Body of pancreas (tissue), 4 donors: ENCODE measurements at regions not wholly inside any gene's neighbourhood (a gene's known extent, or its start where the extent isn't known, plus 50 kb on each side); places are given as distances from the start of the nearest gene placed in this dataset.

Experiments
- ATAC-seq: fragments of 150-250 bp; one replicate; pipeline ENCODE4 v1.9.1; 2016
- DNase-seq, 4 donors: peaks; one replicate each; pipeline ENCODE4 v3.0.0-alpha.2; 2019
- H3K27ac ChIP-seq, 4 donors: fragments of 200-600 bp; sonication (generic); 1 replicate in 3 of 4; 2 replicates in 1 of 4; pipeline versions ENCODE4 v1.5.1 to v1.6.1; 2016 to 2019; ENCODE audit warnings: mild to moderate bottlenecking in 1 of 4, mixed read lengths in 1 of 4, moderate library complexity in 1 of 4
- H3K27me3 ChIP-seq, 2 donors: fragments of 200-600 bp; sonication (generic); one replicate each; pipeline ENCODE4 v1.6.0; 2016; ENCODE audit warnings: mild to moderate bottlenecking in 1 of 2
- H3K36me3 ChIP-seq, 2 donors: fragments of 200-600 bp; sonication (generic); replicated peaks in 1 of 2; 2 replicates each; pipeline ENCODE4 v1.5.1; 2016; ENCODE audit warnings: low read depth in 2 of 2; ENCODE audit not compliant: insufficient read depth in 1 of 2
- H3K4me1 ChIP-seq: fragments of 200-600 bp; sonication (generic); one replicate; pipeline ENCODE4 v1.6.0; 2016
- H3K4me3 ChIP-seq, 2 donors: fragments of 200-600 bp; sonication (generic); 1 replicate in 1 of 2; 2 replicates in 1 of 2; pipeline ENCODE4 v1.5.1; 2016 to 2019
- H3K9me3 ChIP-seq, 3 donors: fragments of 200-600 bp; sonication (generic); 1 replicate in 2 of 3; 2 replicates in 1 of 3; pipeline ENCODE4 v1.5.1; 2016
- CTCF ChIP-seq, 7 experiments: fragments of 450-650 bp in 4 of 7; fragments of 200-600 bp in 3 of 7; sonication (generic) in 3 of 7; IDR thresholded peaks; one replicate each; pipeline ENCODE4 v1.5.1; 2016 to 2019; ENCODE audit warnings: antibody characterized with exemption in 7 of 7
- POLR2A ChIP-seq, 3 donors: fragments of 450-650 bp; IDR thresholded peaks; one replicate each; pipeline ENCODE4 v1.6.1; 2016; ENCODE audit warnings: antibody characterized with exemption in 3 of 3, mild to moderate bottlenecking in 2 of 3
- WGBS, 2 donors: methylation state at CpG; one replicate each; pipeline ENCODE4 v1.1.5; 2017; 5-methylcytosine and 5-hydroxymethylcytosine counted together
- intact Hi-C: fragments of 100-400 bp; cut with DNase I; formaldehyde crosslinking; loops from one replicate; pipeline ENCODE4 v1.15.1; 2023

DNA sequence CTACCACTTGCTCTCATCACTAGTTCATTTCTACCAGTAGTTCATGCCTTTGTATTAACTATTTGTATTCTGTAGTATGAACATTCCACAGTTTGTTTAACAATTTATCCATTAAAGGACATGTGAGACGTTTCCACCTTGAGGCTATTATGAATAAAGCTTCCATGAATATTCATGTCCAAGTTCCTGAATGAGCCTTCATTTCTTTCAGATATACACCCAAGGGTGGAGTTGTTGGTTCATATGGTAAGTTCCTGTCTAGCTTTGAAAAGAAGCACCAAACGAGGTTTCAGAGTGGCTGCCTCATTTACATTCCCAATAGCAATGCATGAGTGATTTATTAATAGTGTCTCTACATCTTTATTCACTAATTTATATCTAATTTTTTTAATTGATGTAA, 407.8 kb upstream of the C16orf82 start:
- no peaks in the 10 kb centered on the region for H3K27me3 ChIP-seq
- H3K36me3 ChIP-seq, result no peaks in the 10 kb centered on the region
- ATAC-seq (no peak), DNase-seq (no peak)
- TF ChIP-seq POLR2A (IDR thresholded peaks at IDR 0.05), result no peak
- TF ChIP-seq CTCF (IDR thresholded peaks at IDR 0.05), result no peak
- H3K4me3 ChIP-seq, result no peak overlapping the region
- H3K27ac ChIP-seq, result no peak overlapping the region
- WGBS, 2 donors, result 17 to 31% methylated on average over 2 of the region's 2 CpGs
- intact Hi-C loops, result no loop called here
- H3K9me3 ChIP-seq, result no peaks in the 10 kb centered on the region
- no peaks in the 10 kb centered on the region for H3K4me1 ChIP-seq

DNA sequence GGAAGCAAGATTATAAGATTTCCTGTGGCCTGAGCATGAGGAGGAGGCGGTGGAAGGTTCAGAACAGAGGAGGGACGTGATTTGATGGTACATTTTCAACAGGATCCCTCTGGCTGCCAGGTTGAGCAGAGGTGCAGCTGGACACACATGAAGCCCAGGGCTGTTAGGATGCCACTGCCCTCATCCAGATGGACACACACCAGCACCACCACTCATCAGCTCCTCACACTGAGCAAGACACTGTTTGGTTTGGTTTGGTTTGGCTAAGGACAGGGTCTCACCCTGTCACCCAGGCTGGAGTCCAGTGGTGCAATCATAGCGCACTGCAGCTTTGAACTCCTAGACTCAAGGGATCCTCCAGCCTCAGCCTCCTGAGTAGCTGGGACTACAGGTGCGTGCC, 402.6 kb upstream of the C16orf82 start:
- no peaks in the 10 kb centered on the region for H3K27me3 ChIP-seq
- H3K4me1 ChIP-seq, result no peaks in the 10 kb centered on the region
- DNase-seq (no peak), ATAC-seq (no peak)
- H3K4me3 ChIP-seq, result no peak overlapping the region
- no peaks in the 10 kb centered on the region for H3K9me3 ChIP-seq
- intact Hi-C loops, result no loop called here
- no peak for TF ChIP-seq POLR2A (IDR thresholded peaks at IDR 0.05)
- no peak for TF ChIP-seq CTCF (IDR thresholded peaks at IDR 0.05)
- 45 to 58% methylated on average over 2 to 4 of the region's 4 CpGs for WGBS, 2 donors
- H3K36me3 ChIP-seq, result no peaks in the 10 kb centered on the region
- no peak overlapping the region for H3K27ac ChIP-seq

DNA sequence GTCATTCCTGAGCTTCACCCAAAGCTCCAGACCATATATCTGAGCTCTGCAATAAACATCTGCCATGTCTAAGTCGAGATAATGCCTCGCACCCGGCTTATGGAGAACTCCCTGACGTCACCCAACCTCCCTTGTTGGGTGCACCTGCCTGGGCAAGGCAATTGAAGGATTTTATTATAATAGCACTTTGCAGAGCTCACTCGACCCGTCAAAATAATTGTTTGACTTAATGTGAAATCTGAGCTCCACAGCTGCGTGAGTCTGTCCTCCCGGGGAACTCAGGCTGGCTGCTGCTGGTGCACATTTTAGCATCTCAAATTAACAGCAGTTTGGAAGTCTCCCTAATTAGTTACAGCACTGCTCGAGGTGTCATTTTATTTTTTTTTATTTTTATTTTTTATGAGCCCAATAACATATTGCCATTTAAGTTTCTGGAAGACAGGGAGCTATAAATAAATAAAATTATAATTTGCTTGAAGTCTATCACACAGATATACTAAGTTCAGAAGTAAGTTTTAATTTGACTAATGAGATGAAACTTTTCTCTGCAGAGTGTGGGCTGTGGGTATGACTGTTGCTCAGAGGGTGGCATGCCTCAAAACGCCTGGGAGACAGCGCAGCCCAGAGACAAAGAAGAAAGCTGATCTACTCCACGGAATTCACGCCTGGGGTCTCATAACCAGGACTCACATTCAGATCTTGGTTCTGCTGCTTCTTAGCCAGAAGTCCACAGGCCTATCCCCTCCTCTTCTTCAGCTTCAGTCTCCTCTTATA, 401.4 kb upstream of the C16orf82 start:
- no peaks in the 10 kb centered on the region for H3K36me3 ChIP-seq
- H3K27me3 ChIP-seq, result no peaks in the 10 kb centered on the region
- H3K4me3 ChIP-seq, result no peak overlapping the region
- H3K4me1 ChIP-seq, result no peaks in the 10 kb centered on the region
- no peak for DNase-seq
- WGBS, 2 donors, result 40 to 45% methylated on average over 13 of the region's 13 CpGs
- TF ChIP-seq CTCF (IDR thresholded peaks at IDR 0.05) (no peak), POLR2A (IDR thresholded peaks at IDR 0.05) (no peak)
- no peaks in the 10 kb centered on the region for H3K9me3 ChIP-seq
- intact Hi-C loops, result no loop called here
- H3K27ac ChIP-seq, result no peak overlapping the region
- ATAC-seq, result no peak

- TF ChIP-seq CTCF (IDR thresholded peaks at IDR 0.05) (no peak), POLR2A (IDR thresholded peaks at IDR 0.05) (no peak)
- H3K27me3 ChIP-seq, result no peaks in the 10 kb centered on the region
- DNase-seq, result no peak
- intact Hi-C loops, result no loop called here
- H3K4me3 ChIP-seq, result no peak overlapping the region
- no peaks in the 10 kb centered on the region for H3K9me3 ChIP-seq
- no peak overlapping the region for H3K27ac ChIP-seq
- H3K4me1 ChIP-seq, result no peaks in the 10 kb centered on the region
- no peaks in the 10 kb centered on the region for H3K36me3 ChIP-seq
- WGBS, 2 donors, result 50 to 68% methylated on average over 2 of the region's 2 CpGs
- ATAC-seq, result no peak
Observed at GRCh38 chr16:26666486-26666885, 400.2 kb upstream of the C16orf82 start.

DNA sequence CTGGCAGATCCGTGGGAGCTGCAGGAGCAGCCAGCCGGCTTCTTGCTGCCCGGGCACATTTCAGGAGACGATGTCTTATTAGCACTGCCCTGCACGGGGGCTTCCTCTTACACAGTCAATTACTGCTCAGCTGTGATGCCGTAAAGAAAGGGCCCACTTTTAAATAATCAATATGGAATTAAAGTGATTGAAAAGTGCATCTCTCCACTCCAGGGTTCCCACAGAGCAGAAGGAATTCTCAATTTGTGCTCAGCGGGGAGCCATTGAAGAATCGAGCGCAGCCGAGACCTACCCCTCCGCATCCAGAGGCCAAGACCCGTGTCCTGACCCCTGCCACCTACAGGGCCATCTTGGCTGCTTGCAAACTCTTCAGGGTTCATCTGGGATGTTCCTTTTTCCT, 399.4 kb upstream of the C16orf82 start:
- Histone ChIP-seq H3K9me3 (no peaks in the 10 kb centered on the region), H3K4me1 (no peaks in the 10 kb centered on the region), H3K36me3 (no peaks in the 10 kb centered on the region), H3K4me3 (no peak overlapping the region), H3K27me3 (no peaks in the 10 kb centered on the region), H3K27ac (no peak overlapping the region)
- TF ChIP-seq POLR2A (IDR thresholded peaks at IDR 0.05) (no peak), CTCF (IDR thresholded peaks at IDR 0.05) (no peak)
- ATAC-seq (no peak), DNase-seq (no peak)
- WGBS, 2 donors, result 25 to 50% methylated on average over 7 to 12 of the region's 12 CpGs
- intact Hi-C loops, result no loop called here
